PC-3 (cell line): ENCODE measurements at regions not wholly inside any gene's neighbourhood (a gene's known extent, or its start where the extent isn't known, plus 50 kb on each side); places are given as distances from the start of the nearest gene placed in this dataset.

ENCODE experiments used
- ATAC-seq: fragments of 200-7000 bp; cut with Tn5 transposase; 2 replicates; pipeline ENCODE4 v1.9.1; 2020; ENCODE audit warnings: mild to moderate bottlenecking, moderate library complexity
- BruUV-seq: library from RNA; stranded (reverse); fragments of 400-500 nt; replicated peaks from 2 replicates; lab custom pipeline; 2021; lab: Mats Ljungman, UMichigan
- CTCF ChIA-PET: fragments of 300-600 bp; sonication (Branson Sonifier 250); formaldehyde crosslinking; loops from one replicate; lab custom pipeline; 2022; ENCODE audit warnings: antibody characterized with exemption; lab: Charles Lee
- POLR2A ChIA-PET: fragments of 300-600 bp; sonication (Branson Sonifier 250); formaldehyde crosslinking; loops from one replicate; lab custom pipeline; 2022; ENCODE audit warnings: antibody characterized with exemption; ENCODE audit not compliant: unreplicated experiment; lab: Charles Lee
- DNase-seq: peaks from one replicate; pipeline ENCODE4 v3.0.0-alpha.2; 2015
- H2AFZ ChIP-seq: fragments of 300-600 bp; sonication (generic); 2 replicates; pipeline ENCODE4 v1.6.0; 2016; ENCODE audit warnings: antibody characterized with exemption, low read length
- H3F3A ChIP-seq: fragments of 300-600 bp; sonication (generic); one replicate; pipeline ENCODE4 v1.6.0; 2017; ENCODE audit warnings: antibody characterized with exemption, low read length, control low read depth, mild to moderate bottlenecking; ENCODE audit not compliant: unreplicated experiment
- H3K27ac ChIP-seq: fragments of 300-600 bp; sonication (generic); 2 replicates; pipeline ENCODE4 v1.5.1; 2016; ENCODE audit warnings: mild to moderate bottlenecking, low read length
- H3K27me3 ChIP-seq: fragments of 300-600 bp; sonication (generic); 2 replicates; pipeline ENCODE4 v1.6.1; 2016; ENCODE audit warnings: low read length, mixed read lengths
- H3K36me3 ChIP-seq: fragments of 300-600 bp; sonication (generic); 2 replicates; pipeline ENCODE4 v1.6.1; 2016; ENCODE audit warnings: low read depth, mixed run types, low read length, mixed read lengths
- H3K4me1 ChIP-seq: fragments of 300-600 bp; sonication (generic); 2 replicates; pipeline ENCODE4 v1.5.1; 2016; ENCODE audit warnings: low read length; ENCODE audit not compliant: insufficient read depth
- H3K4me2 ChIP-seq: fragments of 300-600 bp; sonication (generic); 2 replicates; pipeline ENCODE4 v1.6.0; 2016; ENCODE audit warnings: low read length
- H3K4me3 ChIP-seq: fragments of 300-600 bp; sonication (generic); 2 replicates; pipeline ENCODE4 v1.5.1; 2016; ENCODE audit warnings: mild to moderate bottlenecking, low read length, mixed read lengths
- H3K79me2 ChIP-seq: fragments of 300-600 bp; sonication (generic); 2 replicates; pipeline ENCODE4 v1.6.1; 2017; ENCODE audit warnings: low read length, mixed read lengths
- H3K9ac ChIP-seq: fragments of 300-600 bp; sonication (generic); 2 replicates; pipeline ENCODE4 v1.6.0; 2016; ENCODE audit warnings: mild to moderate bottlenecking, low read length
- H3K9me2 ChIP-seq: fragments of 300-600 bp; sonication (generic); replicated peaks from 2 replicates; pipeline ENCODE4 v1.6.1; 2016; ENCODE audit warnings: mixed run types, low read length, mixed read lengths
- H3K9me3 ChIP-seq: fragments of 300-600 bp; sonication (generic); 2 replicates; pipeline ENCODE4 v1.6.1; 2016; ENCODE audit warnings: low read length, mixed read lengths
- H4K20me1 ChIP-seq: fragments of 300-600 bp; sonication (generic); 2 replicates; pipeline ENCODE4 v1.6.1; 2016; ENCODE audit warnings: low read length, mixed read lengths
- EZH2 ChIP-seq: fragments of 300-600 bp; sonication (generic); IDR thresholded peaks from one replicate; pipeline ENCODE4 v1.6.1; 2017; ENCODE audit warnings: antibody characterized with exemption, mild to moderate bottlenecking, low read length; ENCODE audit not compliant: unreplicated experiment
- EZH2phosphoT487 ChIP-seq: fragments of 300-600 bp; sonication (generic); IDR thresholded peaks from 2 replicates; pipeline ENCODE4 v1.6.1; 2018; ENCODE audit warnings: mild to moderate bottlenecking, antibody characterized with exemption, low read length, borderline replicate concordance
- intact Hi-C: fragments of 100-400 bp; cut with micrococcal nuclease; formaldehyde crosslinking; loops from 2 replicates; pipeline ENCODE4 v1.9.0; 2023
- TF ChIP-seq, protein P1 (sequence below): fragments of 300-600 bp; sonication (generic); conservative IDR thresholded peaks from 2 replicates; pipeline ENCODE4 v1.5.1; 2017; ENCODE audit warnings: antibody characterized with exemption, low read depth, mild to moderate bottlenecking, low read length

DNA sequence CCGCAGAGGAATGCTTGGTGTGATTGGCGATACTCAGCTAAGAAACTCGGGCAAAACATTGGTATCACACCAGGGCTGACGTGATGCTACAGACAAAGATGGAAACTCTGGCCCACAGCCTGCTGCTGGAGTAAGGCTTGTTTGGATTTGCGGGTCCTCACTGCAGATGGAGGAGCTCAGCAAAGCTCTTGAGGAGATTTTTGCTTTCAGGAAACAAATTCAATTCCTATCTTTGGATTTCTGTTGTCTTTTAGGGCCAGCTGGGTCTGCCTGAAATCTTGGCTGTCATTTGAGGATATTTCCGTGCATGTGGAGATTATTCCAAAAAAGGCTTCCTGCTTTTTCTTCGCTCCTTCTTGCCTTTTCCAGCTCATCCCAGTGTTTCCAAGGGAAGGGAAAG lies 475.8 kb downstream of the TSN start:
- Histone ChIP-seq H4K20me1 (no peaks in the 10 kb centered on the region), H3K9ac (no peak overlapping the region), H2AFZ (no peak overlapping the region), H3K9me3 (no peaks in the 10 kb centered on the region), H3F3A (peaks cover 5% of the 10 kb centered on the region), H3K4me3 (no peak overlapping the region), H3K9me2 (no peaks in the 10 kb centered on the region), H3K36me3 (no peaks in the 10 kb centered on the region), H3K27ac (no peak overlapping the region), H3K79me2 (no peaks in the 10 kb centered on the region), H3K4me1 (peaks cover 13% of the 10 kb centered on the region), H3K27me3 (no peaks in the 10 kb centered on the region), H3K4me2 (no peak overlapping the region)
- intact Hi-C loops, result no loop called here
- BruUV-seq, result no TSS peak
- POLR2A ChIA-PET, result no interaction called here
- TF ChIP-seq EZH2phosphoT487 (no peak), EZH2 (no peak)
- TF ChIP-seq, protein P1, sequence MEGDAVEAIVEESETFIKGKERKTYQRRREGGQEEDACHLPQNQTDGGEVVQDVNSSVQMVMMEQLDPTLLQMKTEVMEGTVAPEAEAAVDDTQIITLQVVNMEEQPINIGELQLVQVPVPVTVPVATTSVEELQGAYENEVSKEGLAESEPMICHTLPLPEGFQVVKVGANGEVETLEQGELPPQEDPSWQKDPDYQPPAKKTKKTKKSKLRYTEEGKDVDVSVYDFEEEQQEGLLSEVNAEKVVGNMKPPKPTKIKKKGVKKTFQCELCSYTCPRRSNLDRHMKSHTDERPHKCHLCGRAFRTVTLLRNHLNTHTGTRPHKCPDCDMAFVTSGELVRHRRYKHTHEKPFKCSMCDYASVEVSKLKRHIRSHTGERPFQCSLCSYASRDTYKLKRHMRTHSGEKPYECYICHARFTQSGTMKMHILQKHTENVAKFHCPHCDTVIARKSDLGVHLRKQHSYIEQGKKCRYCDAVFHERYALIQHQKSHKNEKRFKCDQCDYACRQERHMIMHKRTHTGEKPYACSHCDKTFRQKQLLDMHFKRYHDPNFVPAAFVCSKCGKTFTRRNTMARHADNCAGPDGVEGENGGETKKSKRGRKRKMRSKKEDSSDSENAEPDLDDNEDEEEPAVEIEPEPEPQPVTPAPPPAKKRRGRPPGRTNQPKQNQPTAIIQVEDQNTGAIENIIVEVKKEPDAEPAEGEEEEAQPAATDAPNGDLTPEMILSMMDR, result no peak
- ATAC-seq (no peak), DNase-seq (no peak)
- CTCF ChIA-PET, result no interaction called here

DNA sequence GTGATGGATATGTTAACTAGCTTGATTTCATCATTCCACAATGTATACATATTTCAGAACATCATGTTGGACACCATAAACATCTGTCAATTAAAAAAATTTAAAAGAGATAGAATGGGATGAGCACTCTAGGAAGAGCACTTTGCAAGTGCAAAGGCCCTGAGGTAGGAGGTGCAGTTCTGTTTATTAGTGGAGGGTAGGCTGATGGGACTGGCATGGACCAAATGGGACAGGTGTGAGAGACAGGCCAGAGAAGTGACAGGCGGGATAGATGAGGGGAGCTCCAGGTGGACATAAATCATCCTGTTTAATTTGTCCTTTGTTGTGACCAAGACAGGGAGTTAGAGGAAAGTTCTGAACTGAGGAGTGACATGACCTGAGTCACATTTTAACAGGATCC lies 477.9 kb downstream of the TSN start:
- CTCF ChIA-PET, result no interaction called here
- no peak overlapping the region for H3K27ac ChIP-seq
- DNase-seq (no peak), ATAC-seq (no peak)
- no peak overlapping the region for H2AFZ ChIP-seq
- no peak overlapping the region for H3K4me2 ChIP-seq
- peaks cover 5% of the 10 kb centered on the region for H3F3A ChIP-seq
- no peaks in the 10 kb centered on the region for H3K27me3 ChIP-seq
- POLR2A ChIA-PET, result interaction anchor here (0.6 kb wide), 1 partner anchor 75 kb away, joined by 3 read pairs; no protein-coding TSS in a partner anchor
- H3K79me2 ChIP-seq, result no peaks in the 10 kb centered on the region
- no peaks in the 10 kb centered on the region for H3K36me3 ChIP-seq
- TF ChIP-seq EZH2, result no peak
- TF ChIP-seq, protein P1, result no peak
- TF ChIP-seq EZH2phosphoT487, result no peak
- BruUV-seq, result no TSS peak
- no peaks in the 10 kb centered on the region for H3K9me2 ChIP-seq
- H3K4me3 ChIP-seq, result no peak overlapping the region
- no peaks in the 10 kb centered on the region for H4K20me1 ChIP-seq
- H3K9me3 ChIP-seq, result no peaks in the 10 kb centered on the region
- intact Hi-C loops, result no loop called here
- H3K9ac ChIP-seq, result no peak overlapping the region
- H3K4me1 ChIP-seq, result peaks cover 33% of the 10 kb centered on the region

GRCh38 chr2:122236152-122236874 lies 480.9 kb downstream of the TSN start:
- POLR2A ChIA-PET, result no interaction called here

More at GRCh38 chr2:122236152-122236874, 480.9 kb downstream of the TSN start:
- no TSS peak for BruUV-seq
- Histone ChIP-seq H3K9me2 (no peaks in the 10 kb centered on the region), H3K27ac (peak overlapping the region; percentile 81), H3F3A (peaks cover 5% of the 10 kb centered on the region), H3K4me2 (peak overlapping the region; percentile 55), H3K4me3 (no peak overlapping the region), H2AFZ (peak overlapping the region; percentile 25; the same call in 1 of the 2 replicates), H3K27me3 (0 out of 2 replicates have a peak, but pooled peaks cover 3% of the 10 kb centered on the region), H3K9ac (no peak overlapping the region), H3K79me2 (no peaks in the 10 kb centered on the region), H3K4me1 (peaks cover 37% of the 10 kb centered on the region), H3K9me3 (no peaks in the 10 kb centered on the region), H4K20me1 (no peaks in the 10 kb centered on the region), H3K36me3 (no peaks in the 10 kb centered on the region)
- TF ChIP-seq EZH2 (no peak), EZH2phosphoT487 (no peak)
- TF ChIP-seq, protein P1, result no peak
- intact Hi-C loops, result no loop called here
- CTCF ChIA-PET, result no interaction called here
- DNase-seq (peak; percentile 98), ATAC-seq (peak; percentile 72)
